WERI-Rb-1 (cell line): ENCODE measurements at regions not wholly inside any gene's neighbourhood (a gene's known extent, or its start where the extent isn't known, plus 50 kb on each side); places are given as distances from the start of the nearest gene placed in this dataset.

Experiments
- DNase-seq: peaks from one replicate; pipeline ENCODE4 v3.0.0-alpha.2; 2020
- H3K27ac ChIP-seq: fragments of 250-450 bp; sonication (Bioruptor Pico); 2 replicates; pipeline ENCODE4 v1.5.1; 2020; ENCODE audit warnings: mild to moderate bottlenecking, moderate library complexity
- H3K27me3 ChIP-seq: fragments of 250-450 bp; sonication (Bioruptor Pico); 2 replicates; pipeline ENCODE4 v1.5.1; 2021; ENCODE audit warnings: mild to moderate bottlenecking, low read depth, moderate library complexity; ENCODE audit not compliant: insufficient read depth, severe bottlenecking
- H3K36me3 ChIP-seq: fragments of 250-450 bp; sonication (Bioruptor Pico); 2 replicates; pipeline ENCODE4 v1.5.1; 2020; ENCODE audit warnings: mild to moderate bottlenecking, moderate library complexity
- H3K4me3 ChIP-seq: 2 replicates; pipeline ENCODE4 v1.5.1; 2011; ENCODE audit warnings: low read depth, mild to moderate bottlenecking, control low read depth, low read length
- H3K9me3 ChIP-seq: fragments of 250-450 bp; sonication (Bioruptor Pico); 2 replicates; pipeline ENCODE4 v1.5.1; 2021; ENCODE audit warnings: mild to moderate bottlenecking, moderate library complexity; ENCODE audit not compliant: severe bottlenecking
- TF ChIP-seq, protein P1 (sequence below): IDR thresholded peaks from 2 replicates; pipeline ENCODE4 v1.5.1; 2011; ENCODE audit warnings: low read depth, mild to moderate bottlenecking, control low read depth, inconsistent platforms, low read length

DNA sequence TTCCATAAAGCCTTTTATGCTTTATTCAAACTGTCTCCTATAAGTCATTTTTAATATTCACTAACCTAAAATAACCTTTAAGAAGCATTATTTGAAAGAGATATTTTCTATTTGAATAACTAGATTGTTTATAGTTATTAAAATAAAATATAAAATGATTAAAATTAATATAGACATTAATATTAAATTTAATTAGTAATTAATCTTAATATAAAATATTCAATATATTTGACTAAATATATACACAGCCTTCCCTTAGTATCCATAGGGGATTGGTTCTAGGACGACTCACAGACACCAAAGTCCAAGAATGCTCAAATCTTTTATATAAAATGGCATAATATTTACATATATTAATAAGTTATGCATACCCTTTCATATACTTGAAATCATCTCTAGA, 1014.1 kb downstream of the TBL1XR1 start:
- DNase-seq = no peak
- TF ChIP-seq, protein P1, sequence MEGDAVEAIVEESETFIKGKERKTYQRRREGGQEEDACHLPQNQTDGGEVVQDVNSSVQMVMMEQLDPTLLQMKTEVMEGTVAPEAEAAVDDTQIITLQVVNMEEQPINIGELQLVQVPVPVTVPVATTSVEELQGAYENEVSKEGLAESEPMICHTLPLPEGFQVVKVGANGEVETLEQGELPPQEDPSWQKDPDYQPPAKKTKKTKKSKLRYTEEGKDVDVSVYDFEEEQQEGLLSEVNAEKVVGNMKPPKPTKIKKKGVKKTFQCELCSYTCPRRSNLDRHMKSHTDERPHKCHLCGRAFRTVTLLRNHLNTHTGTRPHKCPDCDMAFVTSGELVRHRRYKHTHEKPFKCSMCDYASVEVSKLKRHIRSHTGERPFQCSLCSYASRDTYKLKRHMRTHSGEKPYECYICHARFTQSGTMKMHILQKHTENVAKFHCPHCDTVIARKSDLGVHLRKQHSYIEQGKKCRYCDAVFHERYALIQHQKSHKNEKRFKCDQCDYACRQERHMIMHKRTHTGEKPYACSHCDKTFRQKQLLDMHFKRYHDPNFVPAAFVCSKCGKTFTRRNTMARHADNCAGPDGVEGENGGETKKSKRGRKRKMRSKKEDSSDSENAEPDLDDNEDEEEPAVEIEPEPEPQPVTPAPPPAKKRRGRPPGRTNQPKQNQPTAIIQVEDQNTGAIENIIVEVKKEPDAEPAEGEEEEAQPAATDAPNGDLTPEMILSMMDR = no peak

DNA sequence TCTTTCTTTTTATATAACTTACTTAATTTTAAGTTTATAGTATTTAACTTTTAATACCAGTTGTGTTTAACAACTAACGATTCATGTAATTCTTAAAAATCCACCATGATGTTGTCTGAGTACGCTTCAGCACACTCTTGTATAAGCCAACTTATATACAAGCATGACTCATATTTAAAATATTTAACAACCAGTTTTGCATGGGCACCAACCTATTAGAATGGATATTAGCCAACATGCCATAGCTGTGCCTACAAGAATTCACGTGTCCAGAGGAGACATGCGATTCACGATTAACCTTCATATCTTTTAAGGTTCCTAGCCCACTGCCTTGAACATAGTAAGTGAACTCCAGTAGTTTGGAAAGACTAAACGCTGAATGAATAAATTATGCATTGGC, 1023.2 kb downstream of the TBL1XR1 start:
- Histone ChIP-seq H3K4me3 (no peak overlapping the region), H3K27me3 (no peaks in the 10 kb centered on the region), H3K36me3 (no peaks in the 10 kb centered on the region), H3K27ac (no peak overlapping the region), H3K9me3 (no peaks in the 10 kb centered on the region)
- no peak for DNase-seq
- TF ChIP-seq, protein P1 = no peak

More for the DNA sequence above, 1014.1 kb downstream of the TBL1XR1 start:
- Histone ChIP-seq H3K36me3 (no peaks in the 10 kb centered on the region), H3K9me3 (no peaks in the 10 kb centered on the region), H3K27ac (no peak overlapping the region), H3K27me3 (no peaks in the 10 kb centered on the region), H3K4me3 (no peak overlapping the region)

DNA sequence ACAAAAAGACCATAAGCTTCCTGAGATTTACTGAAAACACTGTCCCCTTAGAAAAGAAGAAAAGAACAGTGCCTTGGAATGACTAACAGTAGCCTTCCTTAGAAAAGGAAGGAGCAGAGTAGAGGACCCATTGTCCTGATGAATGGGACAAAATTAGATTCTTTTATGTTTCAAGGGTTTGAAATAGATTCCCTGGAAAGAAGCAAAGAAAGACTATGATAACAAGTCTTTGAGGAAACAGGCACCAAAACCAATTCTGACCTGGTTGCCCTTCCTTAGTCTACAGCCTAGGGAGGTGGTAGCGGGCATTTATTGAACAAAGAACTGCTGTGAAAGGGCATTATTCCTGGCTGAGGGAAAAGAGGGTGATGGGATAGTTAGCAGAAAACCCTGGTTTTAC, 1024.8 kb downstream of the TBL1XR1 start:
- no peak overlapping the region for H3K4me3 ChIP-seq
- DNase-seq = no peak
- no peaks in the 10 kb centered on the region for H3K9me3 ChIP-seq
- no peak overlapping the region for H3K27ac ChIP-seq
- TF ChIP-seq, protein P1 = no peak
- no peaks in the 10 kb centered on the region for H3K36me3 ChIP-seq
- no peaks in the 10 kb centered on the region for H3K27me3 ChIP-seq

DNA sequence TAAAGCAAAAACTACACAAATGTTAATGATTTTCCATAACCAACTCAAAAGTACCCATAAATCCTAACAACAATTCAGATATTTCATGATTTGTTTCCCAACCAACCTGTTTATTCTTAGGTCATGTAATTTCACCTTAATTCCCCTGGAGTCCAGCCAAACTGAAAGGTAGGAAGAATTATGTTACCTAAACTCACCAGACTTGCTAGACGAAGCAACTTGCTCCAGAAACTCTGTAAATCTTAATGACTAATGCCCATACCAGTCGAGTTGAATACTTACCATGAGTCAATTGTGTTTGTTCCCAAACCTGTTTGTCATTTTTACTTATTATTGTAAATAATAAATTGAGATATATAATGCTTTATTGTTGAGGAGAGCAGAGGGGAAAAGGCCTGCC, 1030.0 kb downstream of the TBL1XR1 start:
- no peaks in the 10 kb centered on the region for H3K27me3 ChIP-seq
- no peak overlapping the region for H3K27ac ChIP-seq
- DNase-seq = no peak
- no peaks in the 10 kb centered on the region for H3K36me3 ChIP-seq
- H3K4me3 ChIP-seq = no peak overlapping the region
- H3K9me3 ChIP-seq = no peaks in the 10 kb centered on the region
- TF ChIP-seq, protein P1 = no peak

DNA sequence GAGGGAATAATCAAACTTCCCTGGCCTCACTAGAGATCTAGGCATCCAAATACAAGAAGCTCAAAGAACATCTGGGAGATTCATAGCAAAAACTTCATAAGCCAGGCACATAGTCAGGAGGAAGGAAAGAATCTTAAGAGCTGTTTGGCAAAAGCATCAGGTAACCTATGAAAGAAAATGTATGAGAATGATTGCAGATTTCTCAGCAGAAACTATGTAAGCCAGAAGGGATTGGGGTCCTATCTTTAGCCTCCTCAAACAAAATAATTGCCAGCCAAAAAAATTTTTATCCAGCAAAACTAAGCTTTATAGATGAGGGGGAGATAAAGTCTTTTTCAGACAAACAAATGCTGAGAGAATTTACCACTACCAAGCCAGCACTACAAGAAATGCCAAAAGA, 1036.3 kb downstream of the TBL1XR1 start:
- TF ChIP-seq, protein P1 = no peak
- Histone ChIP-seq H3K4me3 (no peak overlapping the region), H3K27me3 (no peaks in the 10 kb centered on the region), H3K9me3 (no peaks in the 10 kb centered on the region), H3K27ac (no peak overlapping the region), H3K36me3 (no peaks in the 10 kb centered on the region)
- no peak for DNase-seq

DNA sequence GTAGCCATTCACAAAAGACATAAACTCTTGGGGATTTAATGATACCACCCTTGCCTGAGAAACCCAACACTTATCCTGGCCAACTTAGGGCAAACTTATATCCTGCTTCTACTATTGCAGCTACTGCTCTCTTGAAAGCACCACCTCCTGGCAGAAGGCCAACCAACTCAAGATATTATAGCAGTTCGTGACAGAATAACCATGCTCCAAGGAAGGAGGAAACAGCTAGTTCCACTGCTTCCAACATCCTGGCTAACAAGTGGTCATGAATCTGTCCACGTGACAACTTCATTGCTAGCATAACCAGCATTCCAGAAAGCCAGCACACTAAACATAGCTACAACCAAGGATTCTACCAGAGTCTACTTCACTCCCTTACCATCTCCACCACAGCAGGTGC, 1037.5 kb downstream of the TBL1XR1 start:
- H3K27ac ChIP-seq = no peak overlapping the region
- no peaks in the 10 kb centered on the region for H3K36me3 ChIP-seq
- H3K9me3 ChIP-seq = no peaks in the 10 kb centered on the region
- no peak for DNase-seq
- H3K4me3 ChIP-seq = no peak overlapping the region
- TF ChIP-seq, protein P1 = no peak
- no peaks in the 10 kb centered on the region for H3K27me3 ChIP-seq
